ENCODE measurements at regions not wholly inside any gene's neighbourhood (a gene's known extent, or its start where the extent isn't known, plus 50 kb on each side); places are given as distances from the start of the nearest gene placed in this dataset.

GRCh38 chr5:10009802-10010201 lies 239.9 kb downstream of the ATPSCKMT start:
- no peak overlapping the region for H3K4me3 ChIP-seq (ENCODE audit: low read length)
- no peak overlapping the region for H3K9ac ChIP-seq (ENCODE audit: low read length)
- no peaks in the 10 kb centered on the region for H3K36me3 ChIP-seq (ENCODE audit: insufficient read depth, low read length)
- H3F3A ChIP-seq (ENCODE audit: insufficient read depth, low read length, poor library complexity, severe bottlenecking): no peaks in the 10 kb centered on the region
- H4K20me1 ChIP-seq (ENCODE audit: insufficient read depth): no peaks in the 10 kb centered on the region
- H3K27me3 ChIP-seq (ENCODE audit: insufficient read depth, low read depth, low read length): no peaks in the 10 kb centered on the region
- no peaks in the 10 kb centered on the region for H3K9me3 ChIP-seq (ENCODE audit: low read length)
- H3K9me2 ChIP-seq (ENCODE audit: insufficient read depth, low read length): no peaks in the 10 kb centered on the region
- no peak for TF ChIP-seq MXI1 (conservative IDR thresholded peaks at IDR 0.05; ENCODE audit: poor library complexity, severe bottlenecking)
- TF ChIP-seq EP300 (conservative IDR thresholded peaks at IDR 0.05; ENCODE audit: poor library complexity, severe bottlenecking): no peak
- no peak for TF ChIP-seq RAD21 (conservative IDR thresholded peaks at IDR 0.05)
- TF ChIP-seq CTCF (IDR thresholded peaks at IDR 0.05; ENCODE audit: poor library complexity, severe bottlenecking): no peak
- TF ChIP-seq REST (IDR thresholded peaks at IDR 0.05; ENCODE audit: borderline replicate concordance): no peak
- no peak for TF ChIP-seq POLR2AphosphoS5 (IDR thresholded peaks at IDR 0.05)
- TF ChIP-seq TAF1 (IDR thresholded peaks at IDR 0.05; ENCODE audit: low read depth): no peak
- TF ChIP-seq EZH2 (IDR thresholded peaks at IDR 0.05; ENCODE audit: borderline replicate concordance, insufficient read depth, low read length, poor library complexity, severe bottlenecking): no peak
- no peak for TF ChIP-seq SMC3 (conservative IDR thresholded peaks at IDR 0.05; ENCODE audit: poor library complexity)
- no peak overlapping the region for H3K4me2 ChIP-seq (ENCODE audit: low read length)
- no peak overlapping the region for H2AFZ ChIP-seq (ENCODE audit: low read depth, low read length)
- H3K27ac ChIP-seq (ENCODE audit: low read length): no peak overlapping the region
- H3K79me2 ChIP-seq (replicated peaks; ENCODE audit: insufficient read depth, low read length): no peaks in the 10 kb centered on the region

- Histone ChIP-seq H3K27me3 (ENCODE audit: insufficient read depth, low read depth, low read length) (no peaks in the 10 kb centered on the region), H4K20me1 (ENCODE audit: insufficient read depth) (no peaks in the 10 kb centered on the region), H3K4me3 (ENCODE audit: low read length) (no peak overlapping the region), H3K9me3 (ENCODE audit: low read length) (no peaks in the 10 kb centered on the region), H3K9ac (ENCODE audit: low read length) (no peak overlapping the region), H3K27ac (ENCODE audit: low read length) (no peak overlapping the region), H2AFZ (ENCODE audit: low read depth, low read length) (no peak overlapping the region), H3K36me3 (ENCODE audit: insufficient read depth, low read length) (no peaks in the 10 kb centered on the region), H3K4me2 (ENCODE audit: low read length) (no peak overlapping the region), H3F3A (ENCODE audit: insufficient read depth, low read length, poor library complexity, severe bottlenecking) (no peaks in the 10 kb centered on the region), H3K79me2 (replicated peaks; ENCODE audit: insufficient read depth, low read length) (no peaks in the 10 kb centered on the region), H3K9me2 (ENCODE audit: insufficient read depth, low read length) (no peaks in the 10 kb centered on the region)
- no peak for TF ChIP-seq CTCF (IDR thresholded peaks at IDR 0.05; ENCODE audit: poor library complexity, severe bottlenecking)
- TF ChIP-seq EP300 (conservative IDR thresholded peaks at IDR 0.05; ENCODE audit: poor library complexity, severe bottlenecking): no peak
- TF ChIP-seq RAD21 (conservative IDR thresholded peaks at IDR 0.05): no peak
- TF ChIP-seq POLR2AphosphoS5 (IDR thresholded peaks at IDR 0.05): no peak
- TF ChIP-seq REST (IDR thresholded peaks at IDR 0.05; ENCODE audit: borderline replicate concordance): no peak
- TF ChIP-seq TAF1 (IDR thresholded peaks at IDR 0.05; ENCODE audit: low read depth): no peak
- no peak for TF ChIP-seq MXI1 (conservative IDR thresholded peaks at IDR 0.05; ENCODE audit: poor library complexity, severe bottlenecking)
- no peak for TF ChIP-seq EZH2 (IDR thresholded peaks at IDR 0.05; ENCODE audit: borderline replicate concordance, insufficient read depth, low read length, poor library complexity, severe bottlenecking)
- no peak for TF ChIP-seq SMC3 (conservative IDR thresholded peaks at IDR 0.05; ENCODE audit: poor library complexity)
Measured at GRCh38 chr5:9987101-9987500, 262.6 kb downstream of the ATPSCKMT start.

Data from neural cell (in vitro differentiated cells).